ENCODE measurements at regions not wholly inside any gene's neighbourhood (a gene's known extent, or its start where the extent isn't known, plus 50 kb on each side); places are given as distances from the start of the nearest gene placed in this dataset.

DNA sequence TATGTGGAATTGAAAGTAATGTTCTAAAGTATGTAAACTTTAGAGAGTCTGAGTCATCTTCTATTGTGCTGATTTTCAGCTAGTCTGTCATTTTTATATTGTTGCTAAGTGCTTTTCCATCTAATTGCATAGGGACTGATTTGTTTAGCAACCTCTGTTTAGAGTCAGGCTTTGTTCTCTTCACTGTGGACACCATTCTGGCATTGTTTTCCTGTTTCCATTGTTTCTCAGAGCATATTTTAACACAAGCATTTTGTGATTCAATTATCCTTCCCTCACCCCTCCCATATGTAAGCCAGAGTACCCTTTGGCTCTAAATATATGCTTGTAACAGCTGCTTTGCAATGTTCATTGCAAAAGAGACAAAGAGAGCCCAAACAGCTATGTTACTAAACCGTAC lies 748.4 kb upstream of the PHF14 start:
- H3K4me1 Mint-ChIP-seq: peaks cover 3% of the 10 kb centered on the region
- no peaks in the 10 kb centered on the region for H3K36me3 ChIP-seq (ENCODE audit: control insufficient read depth, insufficient read depth, low read length)
- no peak overlapping the region for H3K9ac ChIP-seq (ENCODE audit: extremely low read depth, low read length, poor library complexity, severe bottlenecking)

DNA sequence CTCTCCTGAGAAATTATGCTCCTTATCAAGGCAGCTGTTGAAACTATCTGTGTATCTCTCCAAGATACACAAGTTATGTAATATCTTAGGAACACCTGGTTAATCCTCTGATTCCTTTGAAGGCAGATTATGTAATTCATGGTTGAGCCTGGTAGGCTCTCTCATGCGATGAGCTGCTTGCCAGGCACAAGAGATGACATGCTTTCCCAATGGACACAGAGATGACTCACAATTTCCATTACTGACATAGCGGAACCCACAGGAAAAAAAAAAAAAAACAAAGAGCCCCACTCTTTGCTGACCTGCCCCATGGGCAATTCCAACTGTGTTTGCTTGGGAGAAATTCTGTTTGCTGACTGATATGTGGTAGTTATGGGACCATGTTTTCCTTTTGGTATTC lies 736.4 kb upstream of the PHF14 start:
- no peak for DNase-seq
- H3K27ac ChIP-seq (ENCODE audit: low read depth, low read length): no peak overlapping the region
- WGBS, 2 experiments (ENCODE audit: insufficient coverage in 1 of 2, insufficient read length in 1 of 2): 94% methylated on average over 2 of the region's 2 CpGs; no CpG with 5 or more reads in 1 of the 2 experiments
- H3K9ac ChIP-seq (ENCODE audit: extremely low read depth, low read length, poor library complexity, severe bottlenecking): no peak overlapping the region
- H3K4me3 ChIP-seq (ENCODE audit: low read length): no peak overlapping the region
- peaks cover under 1% of the 10 kb centered on the region for H3K9me3 Mint-ChIP-seq
- peaks cover 5% of the 10 kb centered on the region for H3K4me1 Mint-ChIP-seq
- no peaks in the 10 kb centered on the region for H3K9me3 ChIP-seq (ENCODE audit: control insufficient read depth, low read length)
- H3K27me3 ChIP-seq (ENCODE audit: control insufficient read depth, insufficient read depth, low read length, poor library complexity, severe bottlenecking): no peaks in the 10 kb centered on the region
- H3K36me3 Mint-ChIP-seq (ENCODE audit: low read depth): no peaks in the 10 kb centered on the region
- no peak overlapping the region for H3K27ac Mint-ChIP-seq
- TF ChIP-seq, protein P1, sequence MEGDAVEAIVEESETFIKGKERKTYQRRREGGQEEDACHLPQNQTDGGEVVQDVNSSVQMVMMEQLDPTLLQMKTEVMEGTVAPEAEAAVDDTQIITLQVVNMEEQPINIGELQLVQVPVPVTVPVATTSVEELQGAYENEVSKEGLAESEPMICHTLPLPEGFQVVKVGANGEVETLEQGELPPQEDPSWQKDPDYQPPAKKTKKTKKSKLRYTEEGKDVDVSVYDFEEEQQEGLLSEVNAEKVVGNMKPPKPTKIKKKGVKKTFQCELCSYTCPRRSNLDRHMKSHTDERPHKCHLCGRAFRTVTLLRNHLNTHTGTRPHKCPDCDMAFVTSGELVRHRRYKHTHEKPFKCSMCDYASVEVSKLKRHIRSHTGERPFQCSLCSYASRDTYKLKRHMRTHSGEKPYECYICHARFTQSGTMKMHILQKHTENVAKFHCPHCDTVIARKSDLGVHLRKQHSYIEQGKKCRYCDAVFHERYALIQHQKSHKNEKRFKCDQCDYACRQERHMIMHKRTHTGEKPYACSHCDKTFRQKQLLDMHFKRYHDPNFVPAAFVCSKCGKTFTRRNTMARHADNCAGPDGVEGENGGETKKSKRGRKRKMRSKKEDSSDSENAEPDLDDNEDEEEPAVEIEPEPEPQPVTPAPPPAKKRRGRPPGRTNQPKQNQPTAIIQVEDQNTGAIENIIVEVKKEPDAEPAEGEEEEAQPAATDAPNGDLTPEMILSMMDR (conservative IDR thresholded peaks at IDR 0.05): no peak
- H3K4me3 Mint-ChIP-seq: no peak overlapping the region
- H3K36me3 ChIP-seq (ENCODE audit: control insufficient read depth, insufficient read depth, low read length): no peaks in the 10 kb centered on the region
- no peaks in the 10 kb centered on the region for H3K4me1 ChIP-seq (ENCODE audit: control insufficient read depth, insufficient read depth, low read length)
- H3K27me3 Mint-ChIP-seq (ENCODE audit: insufficient read depth): no peaks in the 10 kb centered on the region

More for the DNA sequence above, 748.4 kb upstream of the PHF14 start:
- Mint-ChIP-seq H3K27ac (no peak overlapping the region), H3K36me3 (ENCODE audit: low read depth) (no peaks in the 10 kb centered on the region), H3K27me3 (ENCODE audit: insufficient read depth) (no peaks in the 10 kb centered on the region), H3K4me3 (no peak overlapping the region), H3K9me3 (peaks cover 3% of the 10 kb centered on the region)
- 60 to 92% methylated on average over 1 of the region's 1 CpG for WGBS, 2 experiments (ENCODE audit: insufficient coverage in 1 of 2, insufficient read length in 1 of 2)
- Histone ChIP-seq H3K27ac (ENCODE audit: low read depth, low read length) (no peak overlapping the region), H3K9me3 (ENCODE audit: control insufficient read depth, low read length) (no peaks in the 10 kb centered on the region), H3K27me3 (ENCODE audit: control insufficient read depth, insufficient read depth, low read length, poor library complexity, severe bottlenecking) (no peaks in the 10 kb centered on the region), H3K4me3 (ENCODE audit: low read length) (no peak overlapping the region), H3K4me1 (ENCODE audit: control insufficient read depth, insufficient read depth, low read length) (no peaks in the 10 kb centered on the region)
- no peak for DNase-seq
- TF ChIP-seq, protein P1 (conservative IDR thresholded peaks at IDR 0.05): no peak

DNA sequence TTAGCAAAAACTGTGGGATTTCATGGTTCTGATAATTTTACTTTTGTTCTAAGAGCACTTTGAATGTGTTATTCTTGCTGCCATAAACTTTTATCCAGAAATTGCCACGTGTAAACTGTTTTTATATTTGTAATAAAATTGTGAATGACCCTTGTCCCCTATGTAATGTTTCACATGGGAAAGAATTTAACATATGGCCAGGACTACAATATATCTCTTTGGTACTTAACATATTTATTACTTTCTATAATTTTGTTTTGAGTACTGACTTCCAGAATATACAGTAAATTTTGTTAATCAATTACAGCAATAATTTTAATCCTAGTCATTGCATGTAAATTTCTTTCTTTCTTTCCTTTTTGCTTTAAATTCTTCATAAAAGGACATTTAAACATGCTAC lies 735.0 kb upstream of the PHF14 start:
- H3K9me3 Mint-ChIP-seq: peaks cover 2% of the 10 kb centered on the region
- WGBS, 2 experiments (ENCODE audit: insufficient coverage in 1 of 2, insufficient read length in 1 of 2): 78% methylated on average over 1 of the region's 1 CpG; no CpG with 5 or more reads in 1 of the 2 experiments
- Histone ChIP-seq H3K36me3 (ENCODE audit: control insufficient read depth, insufficient read depth, low read length) (no peaks in the 10 kb centered on the region), H3K27ac (ENCODE audit: low read depth, low read length) (no peak overlapping the region), H3K4me3 (ENCODE audit: low read length) (no peak overlapping the region), H3K9me3 (ENCODE audit: control insufficient read depth, low read length) (no peaks in the 10 kb centered on the region), H3K9ac (ENCODE audit: extremely low read depth, low read length, poor library complexity, severe bottlenecking) (no peak overlapping the region), H3K27me3 (ENCODE audit: control insufficient read depth, insufficient read depth, low read length, poor library complexity, severe bottlenecking) (no peaks in the 10 kb centered on the region), H3K4me1 (ENCODE audit: control insufficient read depth, insufficient read depth, low read length) (no peaks in the 10 kb centered on the region)
- TF ChIP-seq, protein P1 (conservative IDR thresholded peaks at IDR 0.05): no peak
- H3K27me3 Mint-ChIP-seq (ENCODE audit: insufficient read depth): no peaks in the 10 kb centered on the region
- no peaks in the 10 kb centered on the region for H3K36me3 Mint-ChIP-seq (ENCODE audit: low read depth)
- H3K4me1 Mint-ChIP-seq: peaks cover 5% of the 10 kb centered on the region
- no peak overlapping the region for H3K4me3 Mint-ChIP-seq
- H3K27ac Mint-ChIP-seq: no peak overlapping the region
- DNase-seq: no peak
